GM10266 (cell line): ENCODE measurements at regions not wholly inside any gene's neighbourhood (a gene's known extent, or its start where the extent isn't known, plus 50 kb on each side); places are given as distances from the start of the nearest gene placed in this dataset.

Source experiments
- DNase-seq: peaks from one replicate; pipeline ENCODE4 v3.0.0; 2012; ENCODE audit errors: extremely low spot score
- TF ChIP-seq, protein P1 (sequence below): IDR thresholded peaks from 2 replicates; pipeline ENCODE4 v1.5.1; 2012; ENCODE audit warnings: mild to moderate bottlenecking, low read depth; ENCODE audit not compliant: control insufficient read depth, insufficient read depth; ENCODE audit errors: missing control alignments

DNA sequence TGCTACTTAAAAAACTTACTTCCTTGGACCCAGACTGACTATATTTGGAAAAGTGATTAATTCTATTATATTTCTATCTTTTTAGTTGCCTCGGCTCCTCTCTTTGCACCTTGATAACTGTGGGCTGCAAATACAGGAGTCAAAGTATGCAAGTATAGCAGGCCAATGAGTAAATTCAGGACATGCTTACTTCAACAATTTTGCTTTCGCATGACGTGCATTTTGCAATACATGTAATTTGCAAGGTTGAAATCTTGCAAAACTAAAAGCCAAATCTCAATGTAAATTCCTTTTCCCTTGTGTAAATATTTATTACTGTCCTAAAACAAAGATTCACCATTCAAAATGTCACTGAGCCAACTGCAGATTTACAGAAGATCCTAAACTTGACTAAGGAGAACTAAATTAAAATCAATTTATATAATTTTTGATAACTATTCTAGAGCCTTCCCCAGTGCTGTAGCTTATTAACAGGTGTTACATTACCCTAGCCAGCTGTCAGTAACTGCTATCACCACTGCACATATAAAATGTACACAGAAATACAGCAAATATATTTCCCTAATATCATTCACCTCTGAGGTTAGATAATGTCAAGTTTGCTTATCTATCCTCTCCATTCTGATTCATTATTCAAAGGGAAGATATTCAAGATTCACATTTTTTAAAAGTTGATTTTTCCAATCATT, 1069.5 kb downstream of the TRHDE start:
- TF ChIP-seq, protein P1, sequence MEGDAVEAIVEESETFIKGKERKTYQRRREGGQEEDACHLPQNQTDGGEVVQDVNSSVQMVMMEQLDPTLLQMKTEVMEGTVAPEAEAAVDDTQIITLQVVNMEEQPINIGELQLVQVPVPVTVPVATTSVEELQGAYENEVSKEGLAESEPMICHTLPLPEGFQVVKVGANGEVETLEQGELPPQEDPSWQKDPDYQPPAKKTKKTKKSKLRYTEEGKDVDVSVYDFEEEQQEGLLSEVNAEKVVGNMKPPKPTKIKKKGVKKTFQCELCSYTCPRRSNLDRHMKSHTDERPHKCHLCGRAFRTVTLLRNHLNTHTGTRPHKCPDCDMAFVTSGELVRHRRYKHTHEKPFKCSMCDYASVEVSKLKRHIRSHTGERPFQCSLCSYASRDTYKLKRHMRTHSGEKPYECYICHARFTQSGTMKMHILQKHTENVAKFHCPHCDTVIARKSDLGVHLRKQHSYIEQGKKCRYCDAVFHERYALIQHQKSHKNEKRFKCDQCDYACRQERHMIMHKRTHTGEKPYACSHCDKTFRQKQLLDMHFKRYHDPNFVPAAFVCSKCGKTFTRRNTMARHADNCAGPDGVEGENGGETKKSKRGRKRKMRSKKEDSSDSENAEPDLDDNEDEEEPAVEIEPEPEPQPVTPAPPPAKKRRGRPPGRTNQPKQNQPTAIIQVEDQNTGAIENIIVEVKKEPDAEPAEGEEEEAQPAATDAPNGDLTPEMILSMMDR = no peak
- DNase-seq = no peak

DNA sequence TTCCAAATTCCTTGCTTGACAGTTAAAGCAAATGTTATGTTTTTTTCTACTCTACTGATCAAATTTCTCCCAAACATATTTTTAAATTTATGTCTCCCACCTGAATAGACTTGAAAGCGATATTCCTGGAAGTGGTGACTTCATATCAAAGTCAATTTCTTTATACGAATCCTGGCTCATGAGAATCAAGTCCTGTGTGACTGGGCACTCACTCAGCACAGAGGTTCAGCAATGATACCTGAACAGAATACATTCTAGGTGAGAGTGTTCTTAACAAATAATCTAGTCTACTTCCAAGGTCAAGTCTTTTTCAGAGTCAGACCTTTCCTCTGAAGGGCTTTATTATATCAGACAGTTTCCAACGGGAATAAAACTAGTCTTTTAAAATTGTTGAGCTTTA, 1070.6 kb downstream of the TRHDE start:
- TF ChIP-seq, protein P1 = no peak
- DNase-seq = no peak

DNA sequence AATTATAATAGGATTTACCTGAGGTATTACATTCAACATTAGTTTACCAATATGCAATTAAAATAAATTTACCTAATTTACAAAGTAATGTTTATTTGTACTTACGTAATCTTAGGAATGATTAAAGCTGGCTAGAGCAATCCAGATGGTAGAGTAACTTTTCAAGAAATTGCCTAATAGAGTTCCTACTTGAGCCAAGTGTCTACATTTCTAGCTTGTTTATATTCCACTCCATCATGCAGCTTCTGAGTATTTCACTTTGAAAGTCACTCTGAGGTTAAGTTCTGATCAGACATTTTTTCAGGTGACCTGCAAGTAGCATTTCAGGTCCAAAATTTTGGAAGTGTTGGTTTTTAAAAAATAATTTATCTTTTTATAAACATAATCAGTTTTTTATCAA, 1080.7 kb downstream of the TRHDE start:
- TF ChIP-seq, protein P1 = no peak
- no peak for DNase-seq

DNA sequence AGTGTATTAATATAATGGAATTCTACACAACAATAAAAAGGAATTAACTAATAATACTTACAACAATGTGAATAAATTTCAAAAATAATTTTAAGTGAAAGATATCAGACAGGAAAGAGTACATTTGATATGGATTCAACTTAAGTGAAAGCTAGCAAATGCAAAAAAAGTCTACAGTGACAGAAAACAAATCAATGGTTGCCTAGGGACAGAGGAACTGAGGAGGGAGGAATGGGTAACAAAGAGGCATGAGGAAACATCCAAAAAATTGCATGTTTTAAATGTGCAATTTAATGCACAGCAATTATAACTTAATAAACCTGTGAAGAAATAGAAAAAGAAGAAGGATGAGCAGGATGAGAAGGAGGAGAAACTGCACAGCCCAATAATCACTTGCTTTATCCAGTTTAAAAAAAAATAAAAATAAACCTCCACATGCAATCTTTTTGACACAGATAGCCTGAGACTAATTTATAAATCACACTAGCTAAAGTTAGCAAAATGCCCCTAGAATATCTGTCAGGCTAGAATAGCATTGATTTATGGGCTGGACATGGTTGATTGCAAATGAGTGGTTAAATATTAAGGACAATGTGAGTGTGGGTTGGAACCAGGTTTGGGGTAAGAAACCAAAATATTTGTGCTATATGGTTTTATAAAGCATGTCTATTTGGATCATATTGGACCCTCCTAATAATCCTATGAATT, 1089.1 kb downstream of the TRHDE start:
- no peak for DNase-seq
- TF ChIP-seq, protein P1 = no peak

DNA sequence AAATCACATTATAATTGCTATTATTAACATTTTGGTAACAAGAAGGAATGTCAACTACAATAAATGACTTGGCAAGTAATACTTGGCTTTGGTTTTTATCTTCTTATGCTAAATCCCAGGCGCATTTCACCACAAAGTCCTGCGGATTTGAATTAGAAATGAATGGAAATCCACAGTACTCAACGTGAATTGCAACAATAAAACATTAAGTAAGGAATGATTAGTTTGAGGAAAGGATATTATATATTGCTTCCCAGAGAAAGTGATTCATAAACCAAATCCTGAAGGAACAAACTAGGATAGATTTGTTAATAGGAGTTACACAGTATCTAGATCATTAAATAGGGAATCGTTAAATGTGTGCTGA, 1089.7 kb downstream of the TRHDE start:
- TF ChIP-seq, protein P1 = no peak
- DNase-seq = no peak

DNA sequence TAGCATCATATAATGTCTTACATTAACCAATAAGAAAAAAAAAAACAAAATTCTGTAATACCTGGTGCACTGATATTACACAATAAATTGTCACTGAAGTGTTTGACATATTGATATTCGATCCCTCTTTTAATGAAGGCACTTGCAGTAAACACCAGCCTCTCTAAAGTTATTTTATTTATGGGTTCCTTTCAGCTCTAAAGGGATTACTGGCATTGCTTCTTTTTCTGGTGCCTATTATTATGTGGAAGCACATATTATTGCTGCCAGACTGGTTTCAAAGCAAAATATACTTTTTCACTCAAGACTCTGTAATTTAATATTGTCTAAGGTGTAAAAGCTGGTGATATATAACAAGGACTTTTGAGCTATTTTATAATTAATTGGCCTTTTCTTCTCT, 1090.5 kb downstream of the TRHDE start:
- TF ChIP-seq, protein P1 = no peak
- DNase-seq = no peak

DNA sequence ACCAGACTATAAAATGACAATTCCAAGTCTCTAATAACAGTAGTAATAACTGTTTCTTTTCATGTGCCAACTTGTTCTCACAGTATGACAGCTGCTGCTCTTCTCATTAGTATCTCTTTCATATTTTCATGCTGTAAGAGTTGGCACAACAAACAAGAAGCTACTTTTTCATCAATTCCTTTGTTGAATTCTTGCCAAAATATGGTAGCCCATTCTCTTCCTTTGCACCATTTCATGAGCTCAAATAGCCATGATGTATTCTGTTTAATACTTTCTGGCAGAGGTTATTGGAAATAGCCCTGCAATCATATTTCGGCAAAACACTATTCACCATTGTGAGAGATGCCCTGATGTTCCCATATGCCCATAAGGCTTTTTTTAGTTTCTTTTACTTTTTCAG, 1100.7 kb downstream of the TRHDE start:
- DNase-seq = no peak
- TF ChIP-seq, protein P1 = no peak
